Ectodermal cell (in vitro differentiated cells): ENCODE measurements at regions not wholly inside any gene's neighbourhood (a gene's known extent, or its start where the extent isn't known, plus 50 kb on each side); places are given as distances from the start of the nearest gene placed in this dataset.

Source experiments
- H3K27ac ChIP-seq: 2 replicates; pipeline ENCODE4 v1.7.0; 2013; ENCODE audit warnings: mild to moderate bottlenecking, low read depth, low read length; ENCODE audit not compliant: insufficient read depth, poor library complexity, severe bottlenecking
- H3K27me3 ChIP-seq: 2 replicates; pipeline ENCODE4 v1.7.0; 2013; ENCODE audit warnings: mild to moderate bottlenecking, low read length; ENCODE audit not compliant: insufficient read depth, control insufficient read depth, poor library complexity, severe bottlenecking
- H3K36me3 ChIP-seq: one replicate; pipeline ENCODE4 v1.7.0; 2013; ENCODE audit warnings: low read length; ENCODE audit not compliant: control insufficient read depth, insufficient read depth
- H3K4me1 ChIP-seq: one replicate; pipeline ENCODE4 v1.7.0; 2013; ENCODE audit warnings: low read length; ENCODE audit not compliant: control insufficient read depth, insufficient read depth
- H3K4me3 ChIP-seq: 2 replicates; pipeline ENCODE4 v1.7.0; 2013; ENCODE audit warnings: low read depth, low read length, control low read depth; ENCODE audit not compliant: insufficient read depth
- H3K9me3 ChIP-seq: 2 replicates; pipeline ENCODE4 v1.7.0; 2013; ENCODE audit warnings: mild to moderate bottlenecking, low read length, moderate library complexity; ENCODE audit not compliant: control insufficient read depth
- WGBS, 2 experiments: methylation state at CpG; one replicate each; pipeline ENCODE4 v1.1.7; 2013; ENCODE audit warnings: missing lambda C conversion rate in 2 of 2; 5-methylcytosine and 5-hydroxymethylcytosine counted together

GRCh38 chr13:111401755-111402154 is 81.3 kb downstream of the TEX29 start:
- H3K9me3 ChIP-seq = no peaks in the 10 kb centered on the region
- no peaks in the 10 kb centered on the region for H3K27me3 ChIP-seq
- H3K4me3 ChIP-seq = no peak overlapping the region
- WGBS, 2 experiments = 91 to 92% methylated on average over 14 of the region's 14 CpGs
- no peaks in the 10 kb centered on the region for H3K4me1 ChIP-seq
- H3K36me3 ChIP-seq = no peaks in the 10 kb centered on the region
- no peak overlapping the region for H3K27ac ChIP-seq

- no peak overlapping the region for H3K27ac ChIP-seq
- H3K9me3 ChIP-seq = no peaks in the 10 kb centered on the region
- no peak overlapping the region for H3K4me3 ChIP-seq
- 90 to 91% methylated on average over 15 of the region's 15 CpGs for WGBS, 2 experiments
- no peaks in the 10 kb centered on the region for H3K4me1 ChIP-seq
- no peaks in the 10 kb centered on the region for H3K27me3 ChIP-seq
- no peaks in the 10 kb centered on the region for H3K36me3 ChIP-seq
Observed at GRCh38 chr13:111402441-111402840, 82.0 kb downstream of the TEX29 start.

GRCh38 chr13:111403266-111403665 is 82.8 kb downstream of the TEX29 start:
- Histone ChIP-seq H3K27ac (no peak overlapping the region), H3K36me3 (no peaks in the 10 kb centered on the region), H3K4me3 (no peak overlapping the region), H3K9me3 (no peaks in the 10 kb centered on the region), H3K4me1 (no peaks in the 10 kb centered on the region), H3K27me3 (no peaks in the 10 kb centered on the region)
- 95 to 96% methylated on average over 10 of the region's 10 CpGs for WGBS, 2 experiments

GRCh38 chr13:111404746-111405145 is 84.3 kb downstream of the TEX29 start:
- Histone ChIP-seq H3K27me3 (no peaks in the 10 kb centered on the region), H3K36me3 (no peaks in the 10 kb centered on the region), H3K4me1 (no peaks in the 10 kb centered on the region), H3K4me3 (no peak overlapping the region), H3K27ac (no peak overlapping the region), H3K9me3 (no peaks in the 10 kb centered on the region)
- 92 to 94% methylated on average over 12 of the region's 12 CpGs for WGBS, 2 experiments

GRCh38 chr13:111406636-111407035 is 86.2 kb downstream of the TEX29 start:
- no peak overlapping the region for H3K4me3 ChIP-seq
- 64 to 65% methylated on average over 3 of the region's 3 CpGs for WGBS, 2 experiments
- H3K9me3 ChIP-seq = no peaks in the 10 kb centered on the region
- no peak overlapping the region for H3K27ac ChIP-seq
- no peaks in the 10 kb centered on the region for H3K4me1 ChIP-seq
- no peaks in the 10 kb centered on the region for H3K36me3 ChIP-seq
- no peaks in the 10 kb centered on the region for H3K27me3 ChIP-seq

- Histone ChIP-seq H3K36me3 (no peaks in the 10 kb centered on the region), H3K9me3 (no peaks in the 10 kb centered on the region), H3K27ac (no peak overlapping the region), H3K4me1 (no peaks in the 10 kb centered on the region), H3K4me3 (no peak overlapping the region), H3K27me3 (no peaks in the 10 kb centered on the region)
- WGBS, 2 experiments = 94 to 95% methylated on average over 22 to 23 of the region's 23 CpGs
Observed at GRCh38 chr13:111407381-111408131, 87.1 kb downstream of the TEX29 start.

- no peak overlapping the region for H3K27ac ChIP-seq
- 90 to 92% methylated on average over 10 of the region's 10 CpGs for WGBS, 2 experiments
- no peaks in the 10 kb centered on the region for H3K9me3 ChIP-seq
- H3K4me1 ChIP-seq = peaks cover under 1% of the 10 kb centered on the region
- H3K27me3 ChIP-seq = no peaks in the 10 kb centered on the region
- H3K36me3 ChIP-seq = no peaks in the 10 kb centered on the region
- H3K4me3 ChIP-seq = no peak overlapping the region
Observed at GRCh38 chr13:111409413-111409812, 89.0 kb downstream of the TEX29 start.

- no peaks in the 10 kb centered on the region for H3K36me3 ChIP-seq
- no peak overlapping the region for H3K4me3 ChIP-seq
- peaks cover 3% of the 10 kb centered on the region for H3K4me1 ChIP-seq
- H3K27ac ChIP-seq = no peak overlapping the region
- no peaks in the 10 kb centered on the region for H3K9me3 ChIP-seq
- 90 to 91% methylated on average over 27 of the region's 27 CpGs for WGBS, 2 experiments
- H3K27me3 ChIP-seq = no peaks in the 10 kb centered on the region
Observed at GRCh38 chr13:111410232-111411021, 90.0 kb downstream of the TEX29 start.

GRCh38 chr13:111411151-111411858 is 90.9 kb downstream of the TEX29 start:
- WGBS, 2 experiments = 94% methylated on average over 48 of the region's 48 CpGs
- no peak overlapping the region for H3K27ac ChIP-seq
- no peaks in the 10 kb centered on the region for H3K36me3 ChIP-seq
- no peak overlapping the region for H3K4me3 ChIP-seq
- no peaks in the 10 kb centered on the region for H3K27me3 ChIP-seq
- peaks cover 3% of the 10 kb centered on the region for H3K4me1 ChIP-seq
- no peaks in the 10 kb centered on the region for H3K9me3 ChIP-seq
